ENCODE measurements at regions not wholly inside any gene's neighbourhood (a gene's known extent, or its start where the extent isn't known, plus 50 kb on each side); places are given as distances from the start of the nearest gene placed in this dataset.

DNA sequence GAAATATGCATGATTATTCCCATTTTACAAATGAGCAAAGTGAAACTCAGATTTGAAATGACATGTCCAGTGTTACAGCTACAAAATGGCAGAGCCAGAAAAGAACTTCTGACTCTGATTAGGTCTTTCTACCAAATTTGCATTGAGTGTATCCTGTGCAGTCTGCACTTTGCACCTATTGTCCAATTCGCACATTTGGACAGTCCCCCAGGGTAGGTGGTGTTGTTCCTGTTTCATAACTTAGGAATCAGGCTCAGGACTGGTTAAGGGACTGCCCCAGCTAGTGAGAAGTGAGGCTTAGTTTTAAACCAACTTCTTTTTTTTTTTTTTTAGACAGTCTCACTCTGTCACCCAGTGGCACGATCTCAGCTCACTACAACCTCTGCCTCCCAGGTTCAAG is 137.9 kb upstream of the NALF2 start:
- H3K4me3 ChIP-seq (ENCODE audit: low read depth, low read length), result no peak overlapping the region
- DNase-seq (ENCODE audit: low read depth), result no peak
- TF ChIP-seq, protein P1, sequence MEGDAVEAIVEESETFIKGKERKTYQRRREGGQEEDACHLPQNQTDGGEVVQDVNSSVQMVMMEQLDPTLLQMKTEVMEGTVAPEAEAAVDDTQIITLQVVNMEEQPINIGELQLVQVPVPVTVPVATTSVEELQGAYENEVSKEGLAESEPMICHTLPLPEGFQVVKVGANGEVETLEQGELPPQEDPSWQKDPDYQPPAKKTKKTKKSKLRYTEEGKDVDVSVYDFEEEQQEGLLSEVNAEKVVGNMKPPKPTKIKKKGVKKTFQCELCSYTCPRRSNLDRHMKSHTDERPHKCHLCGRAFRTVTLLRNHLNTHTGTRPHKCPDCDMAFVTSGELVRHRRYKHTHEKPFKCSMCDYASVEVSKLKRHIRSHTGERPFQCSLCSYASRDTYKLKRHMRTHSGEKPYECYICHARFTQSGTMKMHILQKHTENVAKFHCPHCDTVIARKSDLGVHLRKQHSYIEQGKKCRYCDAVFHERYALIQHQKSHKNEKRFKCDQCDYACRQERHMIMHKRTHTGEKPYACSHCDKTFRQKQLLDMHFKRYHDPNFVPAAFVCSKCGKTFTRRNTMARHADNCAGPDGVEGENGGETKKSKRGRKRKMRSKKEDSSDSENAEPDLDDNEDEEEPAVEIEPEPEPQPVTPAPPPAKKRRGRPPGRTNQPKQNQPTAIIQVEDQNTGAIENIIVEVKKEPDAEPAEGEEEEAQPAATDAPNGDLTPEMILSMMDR (conservative IDR thresholded peaks at IDR 0.05; ENCODE audit: low read depth, low read length), result no peak

DNA sequence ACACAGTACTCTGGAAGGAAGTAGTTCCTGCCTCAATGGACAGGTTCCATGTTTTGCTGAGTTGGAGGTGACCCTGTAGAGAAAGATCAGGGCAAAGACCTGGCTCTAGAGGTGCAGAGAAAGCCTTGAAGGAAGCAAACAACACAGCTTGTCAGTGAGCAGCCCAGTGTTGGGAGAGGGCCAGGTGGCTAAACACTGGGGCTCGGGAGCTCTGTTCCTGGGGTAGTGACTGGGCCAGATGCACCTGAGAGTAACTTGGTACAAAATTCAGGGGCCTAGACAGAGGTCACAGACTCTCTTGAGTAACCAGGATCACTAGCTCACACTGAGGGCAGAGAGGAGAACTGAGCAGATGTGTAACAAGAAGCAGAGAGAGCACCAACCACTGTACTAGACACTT is 138.4 kb upstream of the NALF2 start:
- TF ChIP-seq, protein P1 (conservative IDR thresholded peaks at IDR 0.05; ENCODE audit: low read depth, low read length), result no peak
- H3K4me3 ChIP-seq (ENCODE audit: low read depth, low read length), result no peak overlapping the region
- no peak for DNase-seq (ENCODE audit: low read depth)

DNA sequence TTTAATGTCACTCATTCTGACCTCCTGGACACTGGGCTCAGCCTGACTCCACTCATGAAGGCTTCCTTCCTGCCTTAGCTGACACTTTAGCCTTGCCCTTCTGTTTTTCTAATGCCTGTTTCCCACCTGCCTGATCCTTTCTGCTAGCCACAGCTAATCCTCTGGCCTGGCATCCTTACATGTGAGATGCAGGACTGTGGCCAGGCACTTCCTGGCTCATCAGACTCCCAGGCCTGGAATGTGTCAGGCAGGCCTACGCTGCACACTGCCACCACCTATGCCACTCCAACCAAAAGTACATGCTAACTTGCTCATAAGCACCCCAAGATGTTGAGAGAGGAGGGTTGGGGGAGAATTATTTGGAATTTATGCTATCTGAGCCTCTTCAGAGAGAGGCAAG is 138.8 kb upstream of the NALF2 start:
- TF ChIP-seq, protein P1 (conservative IDR thresholded peaks at IDR 0.05; ENCODE audit: low read depth, low read length), result no peak
- no peak overlapping the region for H3K4me3 ChIP-seq (ENCODE audit: low read depth, low read length)
- no peak for DNase-seq (ENCODE audit: low read depth)

DNA sequence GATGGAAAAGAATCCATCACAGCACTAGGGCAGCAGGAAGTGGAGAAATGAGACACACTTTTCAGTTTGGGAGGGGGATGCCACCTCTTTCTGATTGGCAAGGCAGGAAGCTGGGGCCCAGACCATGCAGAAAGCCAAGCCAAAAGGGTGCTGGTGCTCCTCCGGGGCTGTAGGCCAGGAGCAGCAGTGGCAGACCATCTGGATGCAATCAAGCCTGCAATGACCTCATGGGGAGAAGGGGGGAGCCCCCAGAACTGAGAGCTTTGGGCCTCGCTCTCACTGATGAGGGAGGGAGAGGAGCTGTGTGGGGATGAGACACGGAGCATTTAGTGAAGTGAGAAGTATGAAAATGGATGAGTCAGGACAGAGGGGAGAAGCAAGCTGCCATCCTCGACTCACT is 141.3 kb upstream of the NALF2 start:
- no peak overlapping the region for H3K4me3 ChIP-seq (ENCODE audit: low read depth, low read length)
- no peak for DNase-seq (ENCODE audit: low read depth)
- TF ChIP-seq, protein P1 (conservative IDR thresholded peaks at IDR 0.05; ENCODE audit: low read depth, low read length), result no peak

DNA sequence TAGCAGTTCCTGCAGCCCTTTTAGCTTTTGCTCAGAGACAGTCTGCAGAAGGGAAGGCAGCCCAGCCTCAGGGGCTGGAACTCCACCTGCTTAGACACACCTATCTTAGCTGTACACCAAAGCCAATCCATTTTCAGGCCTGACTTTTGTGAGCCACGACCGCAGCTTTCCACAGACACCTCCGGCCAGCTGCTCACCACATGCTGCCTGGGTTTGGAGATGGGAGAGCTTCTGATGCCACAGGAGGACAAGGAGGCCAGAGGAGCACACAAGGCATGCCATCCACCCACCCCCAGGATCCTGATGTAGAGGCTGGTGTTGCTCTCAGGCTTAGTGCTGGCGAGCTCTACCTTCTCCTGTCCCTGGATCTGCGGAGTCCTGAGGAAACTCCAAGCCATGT is 141.8 kb upstream of the NALF2 start:
- DNase-seq (ENCODE audit: low read depth), result no peak
- H3K4me3 ChIP-seq (ENCODE audit: low read depth, low read length), result no peak overlapping the region
- TF ChIP-seq, protein P1 (conservative IDR thresholded peaks at IDR 0.05; ENCODE audit: low read depth, low read length), result no peak

DNA sequence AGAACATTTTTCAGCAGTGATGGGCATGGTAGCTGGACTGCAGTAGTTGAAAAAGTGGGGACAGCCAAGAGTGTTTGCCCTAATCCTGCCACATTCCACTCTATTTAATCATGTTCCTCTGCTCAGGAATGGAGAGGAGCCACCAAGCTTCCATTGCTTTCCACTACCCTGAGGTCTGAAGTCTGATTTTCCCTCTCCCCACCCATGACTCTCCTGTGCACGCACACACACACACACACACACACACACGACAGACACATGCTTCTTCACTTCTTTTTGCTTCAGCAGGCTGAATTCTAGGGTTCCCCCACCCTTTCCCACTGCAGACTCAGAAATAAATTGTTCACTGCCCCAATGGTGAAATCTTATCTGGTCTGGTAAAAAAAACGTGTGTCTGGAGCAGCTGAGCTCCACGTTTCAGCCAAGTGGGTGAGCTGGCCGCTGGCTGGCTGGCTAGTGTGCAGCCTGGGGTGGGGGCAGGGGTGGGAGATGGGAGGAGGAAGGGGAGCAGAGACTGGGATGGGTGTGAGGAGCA is 142.7 kb upstream of the NALF2 start:
- DNase-seq (ENCODE audit: low read depth), result no peak
- no peak overlapping the region for H3K4me3 ChIP-seq (ENCODE audit: low read depth, low read length)
- TF ChIP-seq, protein P1 (conservative IDR thresholded peaks at IDR 0.05; ENCODE audit: low read depth, low read length), result no peak

DNA sequence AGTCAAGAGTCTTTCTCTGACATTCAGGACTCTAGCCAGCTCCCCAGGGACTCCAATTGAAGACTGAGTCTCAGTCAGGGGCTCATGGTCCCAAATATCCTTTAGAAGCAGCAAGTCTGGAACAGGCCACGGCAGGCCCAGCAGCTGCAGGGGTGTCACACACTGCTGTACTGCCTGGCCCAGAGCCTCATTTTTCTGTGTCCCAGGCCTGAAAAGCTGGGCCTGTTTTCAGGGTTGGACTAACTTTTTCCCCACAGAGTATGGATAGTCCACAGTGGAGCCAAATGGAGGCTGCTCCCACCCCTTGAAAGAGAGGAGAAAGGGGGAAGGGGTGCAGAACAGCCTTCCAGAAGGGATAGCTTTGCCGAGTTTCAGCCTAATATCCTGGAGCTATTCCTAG is 146.8 kb upstream of the NALF2 start:
- no peak for DNase-seq (ENCODE audit: low read depth)
- TF ChIP-seq, protein P1 (conservative IDR thresholded peaks at IDR 0.05; ENCODE audit: low read depth, low read length), result no peak
- H3K4me3 ChIP-seq (ENCODE audit: low read depth, low read length), result no peak overlapping the region
